Psoas muscle (tissue), 7 donors: ENCODE measurements at regions not wholly inside any gene's neighbourhood (a gene's known extent, or its start where the extent isn't known, plus 50 kb on each side); places are given as distances from the start of the nearest gene placed in this dataset.

ENCODE experiments used
- ATAC-seq, 4 donors: fragments of 200-7000 bp; cut with Tn5 transposase; one replicate each; pipeline ENCODE4 v1.9.1; 2020; ENCODE audit warnings: moderate library complexity in 3 of 4, mild to moderate bottlenecking in 2 of 4
- DNase-seq, 2 donors: peaks; one replicate each; pipeline ENCODE4 v3.0.0-alpha.2; 2020
- H3K27ac ChIP-seq: fragments of 200-600 bp; one replicate; pipeline ENCODE4 v1.8.0; 2022
- H3K27me3 ChIP-seq, 3 donors: fragments of 200-600 bp in 1 of 3; one replicate each; pipeline versions ENCODE4 v1.6.1 to v1.8.0; 2013 to 2022; ENCODE audit warnings: low read length in 2 of 3, mild to moderate bottlenecking in 2 of 3, moderate library complexity in 1 of 3; ENCODE audit not compliant: insufficient read depth in 3 of 3
- H3K36me3 ChIP-seq, 2 donors: fragments of 200-600 bp in 1 of 2; one replicate each; pipeline versions ENCODE4 v1.6.1 to v1.8.0; 2013 to 2022; ENCODE audit warnings: low read depth in 1 of 2, mild to moderate bottlenecking in 1 of 2, moderate library complexity in 1 of 2; ENCODE audit not compliant: insufficient read depth in 1 of 2
- H3K4me1 ChIP-seq: fragments of 200-600 bp; one replicate; pipeline ENCODE4 v1.8.0; 2022
- H3K4me3 ChIP-seq: fragments of 200-600 bp; one replicate; pipeline ENCODE4 v1.8.0; 2022; ENCODE audit warnings: mild to moderate bottlenecking
- H3K9me3 ChIP-seq: fragments of 200-600 bp; one replicate; pipeline ENCODE4 v1.8.0; 2022
- WGBS, 3 donors: extraction: QIAGEN DNeasy Blood & Tissue Kit; methylation state at CpG; one replicate each; pipeline versions ENCODE4 v1.1.6 to v1.1.7; 2013; 5-methylcytosine and 5-hydroxymethylcytosine counted together
- intact Hi-C, 2 donors: fragments of 100-400 bp; cut with DNase I; formaldehyde crosslinking; loops; one replicate each; pipeline versions ENCODE4 v1.11.0 to v1.14.2; 2022
- TF ChIP-seq, protein P1 (sequence below): fragments of 200-600 bp; IDR thresholded peaks from one replicate; pipeline ENCODE4 v1.8.0; 2022; ENCODE audit warnings: antibody characterized with exemption
- donor health status: healthy with polysubstance abuse.
- donor health status: DM: no; HTN: no; CAD: no; lungs with moderate emphysema.
- donor health status: Bipolar disorder and iron deficiency.
- donor health status: healthy.
- donor health status: DM: yes; HTN: yes; CAD: no.
- donor health status: DM: no; HTN: no; CAD: no.
- donor health status: DM: yes; HTN: yes; CAD: no.

DNA sequence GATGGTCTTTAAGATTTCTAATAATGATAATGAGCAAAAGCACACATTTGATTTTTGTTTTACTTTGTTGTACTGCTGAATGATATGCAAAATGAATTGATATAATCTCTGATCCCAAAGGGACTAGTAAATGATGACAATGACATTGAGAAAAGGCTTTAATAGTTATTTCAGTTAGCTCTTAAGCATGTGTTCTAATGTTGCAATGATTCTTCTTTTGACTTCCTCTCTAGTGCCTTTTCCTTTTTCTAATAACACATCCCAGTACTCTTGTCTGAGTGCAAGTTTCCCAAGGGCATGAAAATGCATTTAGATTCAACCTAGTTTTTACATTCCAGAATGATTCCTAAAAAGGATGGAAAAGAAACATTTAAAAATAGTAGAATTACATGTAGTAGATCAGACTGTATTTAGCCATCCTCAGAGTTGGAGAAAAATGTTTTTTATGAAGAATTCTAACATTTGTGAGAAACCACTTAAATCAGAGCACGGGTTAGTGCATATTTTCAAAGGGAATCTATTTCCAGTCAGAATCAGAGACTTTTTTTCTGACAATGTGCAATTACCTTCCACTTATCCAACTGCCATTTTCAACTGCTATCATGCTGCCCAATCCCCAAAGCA, 508.8 kb downstream of the C4orf33 start:
- no peaks in the 10 kb centered on the region for H3K9me3 ChIP-seq
- intact Hi-C loops = no loop called here
- H3K4me1 ChIP-seq = no peaks in the 10 kb centered on the region
- DNase-seq (no peak), ATAC-seq (no peak)
- no peak overlapping the region for H3K27ac ChIP-seq
- H3K36me3 ChIP-seq = no peaks in the 10 kb centered on the region
- H3K4me3 ChIP-seq = no peak overlapping the region
- H3K27me3 ChIP-seq = no peaks in the 10 kb centered on the region
- TF ChIP-seq, protein P1, sequence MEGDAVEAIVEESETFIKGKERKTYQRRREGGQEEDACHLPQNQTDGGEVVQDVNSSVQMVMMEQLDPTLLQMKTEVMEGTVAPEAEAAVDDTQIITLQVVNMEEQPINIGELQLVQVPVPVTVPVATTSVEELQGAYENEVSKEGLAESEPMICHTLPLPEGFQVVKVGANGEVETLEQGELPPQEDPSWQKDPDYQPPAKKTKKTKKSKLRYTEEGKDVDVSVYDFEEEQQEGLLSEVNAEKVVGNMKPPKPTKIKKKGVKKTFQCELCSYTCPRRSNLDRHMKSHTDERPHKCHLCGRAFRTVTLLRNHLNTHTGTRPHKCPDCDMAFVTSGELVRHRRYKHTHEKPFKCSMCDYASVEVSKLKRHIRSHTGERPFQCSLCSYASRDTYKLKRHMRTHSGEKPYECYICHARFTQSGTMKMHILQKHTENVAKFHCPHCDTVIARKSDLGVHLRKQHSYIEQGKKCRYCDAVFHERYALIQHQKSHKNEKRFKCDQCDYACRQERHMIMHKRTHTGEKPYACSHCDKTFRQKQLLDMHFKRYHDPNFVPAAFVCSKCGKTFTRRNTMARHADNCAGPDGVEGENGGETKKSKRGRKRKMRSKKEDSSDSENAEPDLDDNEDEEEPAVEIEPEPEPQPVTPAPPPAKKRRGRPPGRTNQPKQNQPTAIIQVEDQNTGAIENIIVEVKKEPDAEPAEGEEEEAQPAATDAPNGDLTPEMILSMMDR = no peak
- WGBS, 3 donors = 21 to 54% (median 29%) methylated on average over 1 of the region's 1 CpG

DNA sequence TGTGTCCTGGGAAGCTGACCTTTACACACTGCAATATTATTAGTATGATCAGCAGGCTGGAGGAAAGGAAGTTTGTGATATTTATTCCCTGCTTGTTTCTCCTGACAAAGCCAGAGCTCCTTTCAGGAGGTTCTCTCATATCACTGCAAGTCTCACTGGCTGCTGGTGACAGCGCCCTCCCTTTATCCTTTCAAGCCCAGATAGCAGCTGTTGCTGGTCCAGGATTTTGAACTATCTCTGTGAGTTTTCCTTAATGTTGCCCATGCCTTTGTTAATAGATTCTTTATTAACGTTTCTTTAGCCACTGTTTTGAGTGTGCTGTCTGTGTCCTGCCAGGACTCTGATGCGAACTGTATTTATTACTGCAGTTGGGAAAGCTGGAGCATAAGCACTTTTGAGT, 518.7 kb downstream of the C4orf33 start:
- Histone ChIP-seq H3K4me1 (no peaks in the 10 kb centered on the region), H3K4me3 (no peak overlapping the region), H3K27me3 (no peaks in the 10 kb centered on the region), H3K36me3 (no peaks in the 10 kb centered on the region), H3K27ac (no peak overlapping the region), H3K9me3 (no peaks in the 10 kb centered on the region)
- WGBS, 3 donors = 24 to 37% (median 36%) methylated on average over 3 of the region's 3 CpGs
- TF ChIP-seq, protein P1 = no peak
- no peak for ATAC-seq
- no peak for DNase-seq
- intact Hi-C loops = no loop called here

DNA sequence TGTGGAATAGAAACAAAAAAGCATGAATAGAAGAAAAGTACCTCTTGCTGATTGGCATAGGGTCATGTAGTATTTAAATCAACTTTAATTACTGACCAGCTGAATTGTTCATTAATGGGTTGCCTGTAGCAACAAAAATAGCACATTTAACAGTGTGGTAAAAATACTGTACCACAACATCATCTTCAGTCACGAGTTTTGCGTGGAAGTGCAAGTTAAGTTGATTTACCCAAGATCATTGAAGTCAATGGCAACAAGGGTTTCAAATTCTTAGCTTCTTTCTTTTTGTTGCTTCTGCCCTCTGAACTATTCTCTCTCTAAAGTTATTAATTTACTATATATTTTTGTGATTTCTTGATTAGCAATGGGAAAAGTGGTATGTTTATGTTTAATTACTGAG, 526.6 kb downstream of the C4orf33 start:
- H3K9me3 ChIP-seq = no peaks in the 10 kb centered on the region
- no peaks in the 10 kb centered on the region for H3K27me3 ChIP-seq
- H3K4me3 ChIP-seq = no peak overlapping the region
- intact Hi-C loops = no loop called here
- 84 to 91% (median 84%) methylated on average over 2 of the region's 2 CpGs for WGBS, 3 donors
- TF ChIP-seq, protein P1 = no peak
- no peaks in the 10 kb centered on the region for H3K36me3 ChIP-seq
- no peaks in the 10 kb centered on the region for H3K4me1 ChIP-seq
- H3K27ac ChIP-seq = no peak overlapping the region
- ATAC-seq = no peak
- no peak for DNase-seq

DNA sequence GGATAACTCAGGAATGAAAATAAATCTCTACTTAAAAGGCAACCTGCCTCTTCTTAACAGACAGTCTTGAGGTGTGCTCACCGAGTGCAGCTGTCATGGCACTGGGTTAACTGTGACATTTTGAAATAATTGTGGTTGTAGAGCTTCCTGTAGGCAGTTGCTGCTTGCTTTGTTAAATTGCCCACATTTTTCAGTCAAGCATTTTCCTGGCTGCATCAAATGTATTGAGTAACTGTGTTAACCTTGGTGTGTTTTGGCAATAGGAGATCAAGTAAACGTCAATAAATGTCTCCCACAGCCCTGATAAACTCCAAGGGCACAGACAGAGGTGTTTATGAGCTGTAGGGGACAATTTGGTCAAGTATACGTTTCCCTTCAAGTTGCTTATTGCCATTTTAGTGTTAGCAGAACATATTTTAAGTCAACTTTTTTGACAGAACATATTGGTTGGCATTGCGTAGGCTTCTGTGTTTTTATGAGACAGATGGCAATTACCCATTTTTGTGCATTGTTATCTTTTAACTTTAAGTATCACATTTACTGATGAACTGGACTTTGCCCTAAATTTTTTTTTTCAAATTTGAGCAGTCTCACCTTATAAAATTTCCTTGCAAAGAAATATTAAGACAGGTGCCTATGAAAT, 527.4 kb downstream of the C4orf33 start:
- Histone ChIP-seq H3K27ac (no peak overlapping the region), H3K4me3 (no peak overlapping the region), H3K9me3 (no peaks in the 10 kb centered on the region), H3K27me3 (no peaks in the 10 kb centered on the region), H3K4me1 (no peaks in the 10 kb centered on the region), H3K36me3 (no peaks in the 10 kb centered on the region)
- ATAC-seq (no peak), DNase-seq (no peak)
- WGBS, 3 donors = 34 to 49% (median 44%) methylated on average over 4 of the region's 4 CpGs
- TF ChIP-seq, protein P1 = no peak
- intact Hi-C loops = no loop called here
